Adipocyte (in vitro differentiated cells): ENCODE measurements at regions not wholly inside any gene's neighbourhood (a gene's known extent, or its start where the extent isn't known, plus 50 kb on each side); places are given as distances from the start of the nearest gene placed in this dataset.
"Not testable (repeated sequence)": the region's sequence is repeated elsewhere in the genome, so short reads cannot be mapped to it uniquely, and the experiment has no call there.

Experiments
- DNase-seq: peaks from one replicate; pipeline ENCODE4 v3.0.0-alpha.2; 2015; ENCODE audit warnings: low read depth
- H3K27me3 ChIP-seq: replicated peaks from 2 replicates; pipeline ENCODE4 v1.7.0; 2013; ENCODE audit warnings: mild to moderate bottlenecking, low read length, moderate library complexity; ENCODE audit not compliant: control insufficient read depth, insufficient read depth
- H3K36me3 ChIP-seq: 2 replicates; pipeline ENCODE4 v1.7.0; 2013; ENCODE audit warnings: low read length, mild to moderate bottlenecking, moderate library complexity; ENCODE audit not compliant: control insufficient read depth, insufficient read depth, severe bottlenecking
- H3K4me1 ChIP-seq: 2 replicates; pipeline ENCODE4 v1.7.0; 2013; ENCODE audit warnings: mild to moderate bottlenecking, low read length, moderate library complexity; ENCODE audit not compliant: control insufficient read depth, insufficient read depth
- H3K4me3 ChIP-seq: 2 replicates; pipeline ENCODE4 v1.7.0; 2013; ENCODE audit warnings: mild to moderate bottlenecking, low read length, moderate library complexity
- H3K9ac ChIP-seq: 2 replicates; pipeline ENCODE4 v1.7.0; 2013; ENCODE audit warnings: mild to moderate bottlenecking, low read length, moderate library complexity
- H3K9me3 ChIP-seq: 2 replicates; pipeline ENCODE4 v1.7.0; 2013; ENCODE audit warnings: mild to moderate bottlenecking, low read length, moderate library complexity; ENCODE audit not compliant: control insufficient read depth

- no peak overlapping the region for H3K4me3 ChIP-seq
- peaks cover 4% of the 10 kb centered on the region for H3K4me1 ChIP-seq
- H3K27me3 ChIP-seq: no peaks in the 10 kb centered on the region
- no peak for DNase-seq
- H3K9ac ChIP-seq: no peak overlapping the region
- H3K36me3 ChIP-seq: no peaks in the 10 kb centered on the region
- H3K9me3 ChIP-seq: no peaks in the 10 kb centered on the region
Measured at GRCh38 chr12:25797386-25797785, 161.1 kb upstream of the RASSF8 start.

DNA sequence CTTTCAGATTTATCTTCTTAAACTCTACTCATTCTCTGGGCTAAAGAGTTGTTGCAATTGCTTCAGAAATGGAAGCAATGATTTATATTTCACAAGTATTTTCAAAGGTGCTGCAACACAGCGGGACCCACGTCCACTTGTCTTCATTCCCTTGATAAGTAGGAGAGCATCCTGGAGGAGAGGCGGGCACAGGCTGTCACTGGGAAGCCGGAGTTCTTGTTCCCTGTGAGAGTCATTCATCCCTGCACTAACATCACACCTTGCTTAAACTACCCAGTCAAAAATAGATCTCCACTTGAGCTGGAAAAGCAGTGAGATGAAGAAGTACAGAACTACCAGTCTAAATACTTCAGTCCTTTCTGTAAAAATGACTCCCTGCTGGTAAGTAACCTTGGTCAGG, 160.5 kb upstream of the RASSF8 start:
- H3K36me3 ChIP-seq: no peaks in the 10 kb centered on the region
- H3K4me3 ChIP-seq: no peak overlapping the region
- no peaks in the 10 kb centered on the region for H3K9me3 ChIP-seq
- H3K27me3 ChIP-seq: no peaks in the 10 kb centered on the region
- DNase-seq: no peak
- no peak overlapping the region for H3K9ac ChIP-seq
- peaks cover 4% of the 10 kb centered on the region for H3K4me1 ChIP-seq

GRCh38 chr12:25800101-25800500, 158.4 kb upstream of the RASSF8 start:
- DNase-seq: no peak
- Histone ChIP-seq H3K9ac (no peak overlapping the region), H3K27me3 (no peaks in the 10 kb centered on the region)

GRCh38 chr12:25801734-25802133, 156.7 kb upstream of the RASSF8 start:
- Histone ChIP-seq H3K36me3 (no peaks in the 10 kb centered on the region), H3K9me3 (no peaks in the 10 kb centered on the region), H3K27me3 (no peaks in the 10 kb centered on the region), H3K4me3 (no peak overlapping the region), H3K9ac (no peak overlapping the region), H3K4me1 (no peaks in the 10 kb centered on the region)
- no peak for DNase-seq

More at GRCh38 chr12:25800101-25800500, 158.4 kb upstream of the RASSF8 start:
- Histone ChIP-seq H3K36me3 (no peaks in the 10 kb centered on the region), H3K4me1 (peaks cover 4% of the 10 kb centered on the region), H3K4me3 (no peak overlapping the region), H3K9me3 (no peaks in the 10 kb centered on the region)

GRCh38 chr12:25802143-25802542, 156.3 kb upstream of the RASSF8 start:
- no peak for DNase-seq
- H3K9ac ChIP-seq: no peak overlapping the region
- H3K36me3 ChIP-seq: no peaks in the 10 kb centered on the region
- no peak overlapping the region for H3K4me3 ChIP-seq
- H3K9me3 ChIP-seq: no peaks in the 10 kb centered on the region
- no peaks in the 10 kb centered on the region for H3K27me3 ChIP-seq
- H3K4me1 ChIP-seq: no peaks in the 10 kb centered on the region

DNA sequence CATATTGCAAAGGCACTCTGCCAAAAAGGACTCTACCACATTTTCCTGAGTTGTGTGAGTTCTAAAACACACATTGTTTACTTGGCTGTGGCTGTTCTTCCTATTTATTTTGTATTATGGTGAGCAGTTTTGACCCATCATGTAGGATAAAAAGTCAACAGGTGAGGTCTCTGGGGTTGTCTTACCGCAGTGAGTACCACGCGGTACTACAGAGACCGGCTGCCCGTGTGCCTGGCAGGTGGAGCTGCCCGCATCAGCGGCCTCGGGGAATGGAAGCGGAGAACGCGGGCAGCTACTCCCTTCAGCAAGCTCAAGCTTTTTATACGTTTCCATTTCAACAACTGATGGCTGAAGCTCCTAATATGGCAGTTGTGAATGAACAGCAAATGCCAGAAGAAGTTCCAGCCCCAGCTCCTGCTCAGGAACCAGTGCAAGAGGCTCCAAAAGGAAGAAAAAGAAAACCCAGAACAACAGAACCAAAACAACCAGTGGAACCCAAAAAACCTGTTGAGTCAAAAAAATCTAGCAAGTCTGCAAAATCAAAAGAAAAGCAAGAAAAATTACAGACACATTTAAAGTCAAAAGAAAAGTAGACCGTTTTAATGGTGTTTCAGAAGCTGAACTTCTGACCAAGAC, 155.3 kb upstream of the RASSF8 start:
- H3K9ac ChIP-seq, H3K4me1 ChIP-seq, DNase-seq, H3K36me3 ChIP-seq, H3K9me3 ChIP-seq, H3K27me3 ChIP-seq, H3K4me3 ChIP-seq: not testable (repeated sequence)

- H3K9ac ChIP-seq, DNase-seq, H3K36me3 ChIP-seq, H3K4me3 ChIP-seq, H3K27me3 ChIP-seq, H3K4me1 ChIP-seq, H3K9me3 ChIP-seq: not testable (repeated sequence)
Measured at GRCh38 chr12:25804286-25804685, 154.2 kb upstream of the RASSF8 start.

- H3K36me3 ChIP-seq: no peaks in the 10 kb centered on the region
- DNase-seq: no peak
- no peaks in the 10 kb centered on the region for H3K27me3 ChIP-seq
- H3K4me1 ChIP-seq: no peaks in the 10 kb centered on the region
- H3K4me3 ChIP-seq: no peak overlapping the region
- no peak overlapping the region for H3K9ac ChIP-seq
- H3K9me3 ChIP-seq: peaks cover 4% of the 10 kb centered on the region
Measured at GRCh38 chr12:25806271-25806670, 152.2 kb upstream of the RASSF8 start.

- H3K4me3 ChIP-seq: no peak overlapping the region
- DNase-seq: no peak
- H3K9me3 ChIP-seq: peaks cover 4% of the 10 kb centered on the region
- H3K36me3 ChIP-seq: no peaks in the 10 kb centered on the region
- H3K9ac ChIP-seq: no peak overlapping the region
- no peaks in the 10 kb centered on the region for H3K27me3 ChIP-seq
- no peaks in the 10 kb centered on the region for H3K4me1 ChIP-seq
Measured at GRCh38 chr12:25808604-25809003, 149.9 kb upstream of the RASSF8 start.

- no peak overlapping the region for H3K4me3 ChIP-seq
- H3K27me3 ChIP-seq: no peaks in the 10 kb centered on the region
- peaks cover 4% of the 10 kb centered on the region for H3K9me3 ChIP-seq
- no peaks in the 10 kb centered on the region for H3K4me1 ChIP-seq
- no peaks in the 10 kb centered on the region for H3K36me3 ChIP-seq
- H3K9ac ChIP-seq: no peak overlapping the region
- no peak for DNase-seq
Measured at GRCh38 chr12:25810683-25811082, 147.8 kb upstream of the RASSF8 start.

- no peak for DNase-seq
- no peaks in the 10 kb centered on the region for H3K27me3 ChIP-seq
- no peaks in the 10 kb centered on the region for H3K36me3 ChIP-seq
- peaks cover 4% of the 10 kb centered on the region for H3K9me3 ChIP-seq
- no peaks in the 10 kb centered on the region for H3K4me1 ChIP-seq
- no peak overlapping the region for H3K9ac ChIP-seq
- H3K4me3 ChIP-seq: no peak overlapping the region
Measured at GRCh38 chr12:25811656-25812126, 146.8 kb upstream of the RASSF8 start.

- DNase-seq: no peak
- Histone ChIP-seq H3K4me3 (no peak overlapping the region), H3K4me1 (no peaks in the 10 kb centered on the region), H3K9ac (no peak overlapping the region), H3K9me3 (peaks cover 7% of the 10 kb centered on the region), H3K27me3 (no peaks in the 10 kb centered on the region), H3K36me3 (no peaks in the 10 kb centered on the region)
Measured at GRCh38 chr12:25812295-25812694, 146.2 kb upstream of the RASSF8 start.
